ENCODE measurements at regions not wholly inside any gene's neighbourhood (a gene's known extent, or its start where the extent isn't known, plus 50 kb on each side); places are given as distances from the start of the nearest gene placed in this dataset.
"Not testable (repeated sequence)": the region's sequence is repeated elsewhere in the genome, so short reads cannot be mapped to it uniquely, and the experiment has no call there.

- DNase-seq (ENCODE audit: low read depth in 2 of 2), result no peak
These were observed 89.0 kb upstream of the DLGAP1 start for GRCh38 chr18:4544142-4544541.

- no peak for DNase-seq (ENCODE audit: low read depth in 2 of 2)
These were observed 88.6 kb upstream of the DLGAP1 start for GRCh38 chr18:4543711-4544110.

- no peak for DNase-seq (ENCODE audit: low read depth in 2 of 2)
These were observed 86.5 kb upstream of the DLGAP1 start for GRCh38 chr18:4541588-4541987.

GRCh38 chr18:4536447-4536846 lies 81.3 kb upstream of the DLGAP1 start:
- no peak for DNase-seq (ENCODE audit: low read depth in 2 of 2)

DNA sequence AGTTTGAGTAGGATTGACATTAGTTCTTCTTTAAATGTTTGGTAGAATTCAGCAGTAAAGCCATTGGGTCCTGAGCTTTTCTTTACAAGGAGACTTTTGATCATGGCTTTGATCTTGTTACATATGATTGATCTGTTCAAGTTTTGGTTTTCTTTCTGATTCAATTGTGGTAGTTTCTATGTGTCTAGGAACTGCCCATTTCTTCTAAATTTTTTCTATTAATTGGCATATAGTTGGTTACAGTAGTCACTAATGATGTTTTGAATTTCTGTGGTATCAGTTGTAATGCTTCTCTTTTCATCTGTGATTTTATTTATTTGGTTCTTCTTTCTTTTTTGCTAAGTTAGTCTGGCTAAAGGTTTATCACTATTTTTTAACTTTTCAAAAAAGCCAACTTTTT lies 73.3 kb upstream of the DLGAP1 start:
- no peak for DNase-seq (ENCODE audit: low read depth in 2 of 2)

- DNase-seq (ENCODE audit: low read depth in 2 of 2), result not testable (repeated sequence)
These were observed 72.7 kb upstream of the DLGAP1 start for GRCh38 chr18:4527826-4528225.

- DNase-seq (ENCODE audit: low read depth in 2 of 2), result no peak
These were observed 69.0 kb upstream of the DLGAP1 start for GRCh38 chr18:4524096-4524495.

GRCh38 chr18:4511166-4511565 lies 56.1 kb upstream of the DLGAP1 start:
- DNase-seq (ENCODE audit: low read depth in 2 of 2), result no peak

DNA sequence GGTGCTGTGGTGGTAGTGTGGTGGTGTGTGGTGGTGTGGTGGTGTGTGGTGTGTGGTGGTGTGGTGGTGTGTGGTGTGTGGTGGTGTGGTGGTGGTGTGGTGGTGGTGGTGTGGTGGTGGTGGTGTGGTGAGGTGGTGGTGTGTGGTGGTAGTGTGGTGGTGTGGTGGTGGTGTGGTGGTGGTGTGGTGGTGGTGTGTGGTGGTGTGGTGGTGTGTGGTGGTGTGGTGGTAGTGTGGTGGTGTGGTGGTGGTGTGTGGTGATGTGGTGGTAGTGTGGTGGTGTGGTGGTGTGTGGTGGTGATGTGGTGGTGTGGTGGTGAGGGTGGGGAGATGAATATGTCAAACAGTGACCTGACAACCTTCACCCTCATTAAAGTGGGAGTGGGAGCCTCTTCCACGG lies 55.6 kb upstream of the DLGAP1 start:
- no peak for DNase-seq (ENCODE audit: low read depth in 2 of 2)

DNA sequence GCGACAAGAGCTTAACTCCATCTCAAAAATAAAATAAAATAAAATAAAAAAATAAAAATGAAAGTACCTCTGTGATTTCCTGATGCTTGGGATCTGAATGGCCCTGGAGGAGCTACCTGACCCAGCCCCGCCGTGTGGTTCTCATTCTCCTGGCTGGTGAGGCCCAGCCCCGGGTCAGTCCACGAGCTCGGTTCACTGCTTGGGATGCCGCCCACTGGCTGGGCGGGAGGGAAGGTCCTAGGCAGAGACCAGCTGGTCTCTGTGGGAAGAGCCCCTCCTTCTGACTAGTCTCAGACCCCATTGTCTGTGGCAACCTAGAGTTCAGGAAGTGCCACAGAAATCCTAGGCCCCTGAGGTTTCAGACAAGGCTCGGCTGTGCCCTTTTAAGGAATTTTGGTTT lies 55.1 kb upstream of the DLGAP1 start:
- no peak for DNase-seq (ENCODE audit: low read depth in 2 of 2)

Data from stimulated activated CD4-positive, alpha-beta T cell treated with anti-CD3 and anti-CD28 coated beads, Interleukin-4, amount 100 ng/mL, for 48 hours (primary cell).